ENCODE measurements at regions not wholly inside any gene's neighbourhood (a gene's known extent, or its start where the extent isn't known, plus 50 kb on each side); places are given as distances from the start of the nearest gene placed in this dataset.

GRCh38 chr12:25045869-25046268 lies 97.0 kb upstream of the BCAT1 start:
- TF ChIP-seq, protein P1, sequence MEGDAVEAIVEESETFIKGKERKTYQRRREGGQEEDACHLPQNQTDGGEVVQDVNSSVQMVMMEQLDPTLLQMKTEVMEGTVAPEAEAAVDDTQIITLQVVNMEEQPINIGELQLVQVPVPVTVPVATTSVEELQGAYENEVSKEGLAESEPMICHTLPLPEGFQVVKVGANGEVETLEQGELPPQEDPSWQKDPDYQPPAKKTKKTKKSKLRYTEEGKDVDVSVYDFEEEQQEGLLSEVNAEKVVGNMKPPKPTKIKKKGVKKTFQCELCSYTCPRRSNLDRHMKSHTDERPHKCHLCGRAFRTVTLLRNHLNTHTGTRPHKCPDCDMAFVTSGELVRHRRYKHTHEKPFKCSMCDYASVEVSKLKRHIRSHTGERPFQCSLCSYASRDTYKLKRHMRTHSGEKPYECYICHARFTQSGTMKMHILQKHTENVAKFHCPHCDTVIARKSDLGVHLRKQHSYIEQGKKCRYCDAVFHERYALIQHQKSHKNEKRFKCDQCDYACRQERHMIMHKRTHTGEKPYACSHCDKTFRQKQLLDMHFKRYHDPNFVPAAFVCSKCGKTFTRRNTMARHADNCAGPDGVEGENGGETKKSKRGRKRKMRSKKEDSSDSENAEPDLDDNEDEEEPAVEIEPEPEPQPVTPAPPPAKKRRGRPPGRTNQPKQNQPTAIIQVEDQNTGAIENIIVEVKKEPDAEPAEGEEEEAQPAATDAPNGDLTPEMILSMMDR (conservative IDR thresholded peaks at IDR 0.05; ENCODE audit: low read length) = no peak
- no peak for TF ChIP-seq EZH2phosphoT487 (IDR thresholded peaks at IDR 0.05; ENCODE audit: borderline replicate concordance, low read depth, low read length)
